Fibroblast of villous mesenchyme (primary cell): ENCODE measurements at regions not wholly inside any gene's neighbourhood (a gene's known extent, or its start where the extent isn't known, plus 50 kb on each side); places are given as distances from the start of the nearest gene placed in this dataset.

Source experiments
- DNase-seq: peaks from one replicate; pipeline ENCODE4 v3.0.0-alpha.2; 2010; ENCODE audit warnings: low read depth
- H3K4me3 ChIP-seq: 2 replicates; pipeline ENCODE4 v1.5.1; 2011; ENCODE audit warnings: low read depth, mild to moderate bottlenecking, low read length
- CTCF ChIP-seq: IDR thresholded peaks from 2 replicates; pipeline ENCODE4 v1.5.1; 2012; ENCODE audit warnings: low read depth, mild to moderate bottlenecking, low read length; ENCODE audit not compliant: insufficient read depth

GRCh38 chr11:80778432-80778831 is 1337.6 kb upstream of the TENM4 start:
- no peak overlapping the region for H3K4me3 ChIP-seq
- TF ChIP-seq CTCF: no peak
- no peak for DNase-seq

GRCh38 chr11:80773919-80774318 is 1333.1 kb upstream of the TENM4 start:
- no peak for DNase-seq
- no peak overlapping the region for H3K4me3 ChIP-seq
- no peak for TF ChIP-seq CTCF

- no peak for DNase-seq
- TF ChIP-seq CTCF: no peak
- H3K4me3 ChIP-seq: no peak overlapping the region
These were observed 1330.2 kb upstream of the TENM4 start for GRCh38 chr11:80771017-80771416.

GRCh38 chr11:80758787-80759186 is 1318.0 kb upstream of the TENM4 start:
- DNase-seq: no peak
- no peak for TF ChIP-seq CTCF
- H3K4me3 ChIP-seq: no peak overlapping the region

GRCh38 chr11:80748207-80748925 is 1307.5 kb upstream of the TENM4 start:
- TF ChIP-seq CTCF: no peak
- no peak overlapping the region for H3K4me3 ChIP-seq
- DNase-seq: no peak

GRCh38 chr11:80746300-80746699 is 1305.5 kb upstream of the TENM4 start:
- TF ChIP-seq CTCF: no peak
- H3K4me3 ChIP-seq: no peak overlapping the region
- no peak for DNase-seq

- no peak overlapping the region for H3K4me3 ChIP-seq
- DNase-seq: no peak
- no peak for TF ChIP-seq CTCF
These were observed 1304.6 kb upstream of the TENM4 start for GRCh38 chr11:80745416-80745815.
